ENCODE measurements at regions not wholly inside any gene's neighbourhood (a gene's known extent, or its start where the extent isn't known, plus 50 kb on each side); places are given as distances from the start of the nearest gene placed in this dataset.

- no peaks in the 10 kb centered on the region for H3K27me3 ChIP-seq (ENCODE audit: control insufficient read depth in 2 of 2, insufficient read depth in 2 of 2, low read length in 2 of 2)
- ChIA-PET POLR2A (no interaction called here), CTCF (interaction anchor here (1.0 kb wide), 1 partner anchor 8 kb away, joined by 5 read pairs; no protein-coding TSS in a partner anchor)
- H3K4me3 ChIP-seq (replicated peaks in 1 of 3; ENCODE audit: insufficient read depth in 1 of 3, low read depth in 1 of 3, low read length in 3 of 3) = no peak overlapping the region
- TF ChIP-seq FOS (IDR thresholded peaks at IDR 0.05; ENCODE audit: borderline replicate concordance, insufficient read depth, low read length) (no peak), MAX (IDR thresholded peaks at IDR 0.05; ENCODE audit: insufficient read depth, insufficient read length) (no peak), CTCF (IDR thresholded peaks at IDR 0.05; ENCODE audit: extremely low read depth in 1 of 2, insufficient read depth in 1 of 2, low read depth in 1 of 2, low read length in 2 of 2) (no peak), POLR2AphosphoS5 (IDR thresholded peaks at IDR 0.05; ENCODE audit: insufficient read depth, low read depth, low read length) (no peak)
- no peaks in the 10 kb centered on the region for H3K9me3 ChIP-seq (replicated peaks; ENCODE audit: control insufficient read depth, insufficient read depth, low read length)
- no peak overlapping the region for H3K9ac ChIP-seq (replicated peaks; ENCODE audit: extremely low read depth, insufficient read depth, low read length)
- no peak overlapping the region for H2AFZ ChIP-seq (ENCODE audit: low read depth, low read length)
- no peaks in the 10 kb centered on the region for H3K36me3 ChIP-seq (ENCODE audit: control insufficient read depth in 2 of 2, extremely low read depth in 1 of 2, insufficient read depth in 2 of 2, low read length in 2 of 2)
- no peaks in the 10 kb centered on the region for H3K4me1 ChIP-seq (ENCODE audit: control insufficient read depth, extremely low read depth, insufficient read depth, low read length)
- no peak for DNase-seq (ENCODE audit: low read depth, low spot score)
- intact Hi-C loops (cut with micrococcal nuclease) = no loop called here
- no peaks in the 10 kb centered on the region for H3K9me1 ChIP-seq (replicated peaks; ENCODE audit: control insufficient read depth, extremely low read depth, insufficient read depth, low read length)
- no peak for FAIRE-seq
- H4K20me1 ChIP-seq (replicated peaks; ENCODE audit: control insufficient read depth, extremely low read depth, insufficient read depth, low read length) = no peaks in the 10 kb centered on the region
- no TSS peak for BruUV-seq (replicated peaks)
- dilution Hi-C loops (cut with MboI; ENCODE audit: extremely low pct_ligation_motif_present, low sequenced_read_pairs) = no loop called here
- H3K27ac ChIP-seq (ENCODE audit: insufficient read depth, low read depth, low read length) = no peak overlapping the region
- H3K79me2 ChIP-seq (ENCODE audit: control insufficient read depth, insufficient read depth, low read length) = no peaks in the 10 kb centered on the region
- H3K4me2 ChIP-seq (ENCODE audit: insufficient read depth, low read length) = no peak overlapping the region
These were observed 170.9 kb downstream of the HGF start for GRCh38 chr7:81598951-81599350.

DNA sequence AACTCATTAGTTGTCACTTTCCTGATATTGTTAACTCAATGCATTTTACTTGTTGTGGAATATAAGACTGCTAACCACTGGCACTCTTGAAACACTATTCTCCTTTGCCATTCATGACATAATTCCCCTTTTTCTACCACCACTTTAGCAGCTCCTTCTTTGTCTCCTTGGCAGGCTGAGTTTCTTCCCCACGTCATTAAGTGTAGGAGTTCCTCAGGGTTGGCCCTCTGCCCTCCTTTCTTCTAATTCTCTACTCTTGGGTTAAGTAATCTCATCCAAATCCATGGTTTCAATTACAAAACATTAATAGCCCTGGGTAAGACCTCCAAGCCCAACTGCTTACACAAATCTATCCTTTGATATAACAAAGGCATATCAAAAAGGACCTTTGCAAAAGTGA lies 175.1 kb downstream of the HGF start:
- TF ChIP-seq GATA2 (IDR thresholded peaks at IDR 0.05; ENCODE audit: insufficient read depth, insufficient read length, low read depth, low read length) (no peak), CTCF (IDR thresholded peaks at IDR 0.05; ENCODE audit: extremely low read depth in 1 of 2, insufficient read depth in 1 of 2, low read depth in 1 of 2, low read length in 2 of 2) (no peak), MYC (IDR thresholded peaks at IDR 0.05; ENCODE audit: low read depth, low read length) (no peak), POLR2AphosphoS5 (IDR thresholded peaks at IDR 0.05; ENCODE audit: insufficient read depth, low read depth, low read length) (no peak), POLR2A (IDR thresholded peaks at IDR 0.05; ENCODE audit: low read depth, low read length) (no peak)
- intact Hi-C loops (cut with micrococcal nuclease) = no loop called here
- BruUV-seq (replicated peaks) = no TSS peak

More for the DNA sequence above, 175.1 kb downstream of the HGF start:
- Histone ChIP-seq H3K4me2 (ENCODE audit: insufficient read depth, low read length) (no peak overlapping the region), H3K4me1 (ENCODE audit: control insufficient read depth, extremely low read depth, insufficient read depth, low read length) (no peaks in the 10 kb centered on the region), H3K36me3 (ENCODE audit: control insufficient read depth in 2 of 2, extremely low read depth in 1 of 2, insufficient read depth in 2 of 2, low read length in 2 of 2) (no peaks in the 10 kb centered on the region), H3K9ac (replicated peaks; ENCODE audit: extremely low read depth, insufficient read depth, low read length) (no peak overlapping the region), H3K4me3 (replicated peaks in 1 of 3; ENCODE audit: insufficient read depth in 1 of 3, low read depth in 1 of 3, low read length in 3 of 3) (no peak overlapping the region), H3K27ac (ENCODE audit: insufficient read depth, low read depth, low read length) (no peak overlapping the region), H4K20me1 (replicated peaks; ENCODE audit: control insufficient read depth, extremely low read depth, insufficient read depth, low read length) (no peaks in the 10 kb centered on the region), H2AFZ (ENCODE audit: low read depth, low read length) (no peak overlapping the region), H3K27me3 (ENCODE audit: control insufficient read depth in 2 of 2, insufficient read depth in 2 of 2, low read length in 2 of 2) (no peaks in the 10 kb centered on the region), H3K9me1 (replicated peaks; ENCODE audit: control insufficient read depth, extremely low read depth, insufficient read depth, low read length) (no peaks in the 10 kb centered on the region), H3K9me3 (replicated peaks; ENCODE audit: control insufficient read depth, insufficient read depth, low read length) (no peaks in the 10 kb centered on the region), H3K79me2 (ENCODE audit: control insufficient read depth, insufficient read depth, low read length) (no peaks in the 10 kb centered on the region)
- dilution Hi-C loops (cut with MboI; ENCODE audit: extremely low pct_ligation_motif_present, low sequenced_read_pairs) = no loop called here
- ChIA-PET CTCF (no interaction called here), POLR2A (no interaction called here)
- FAIRE-seq = no peak
- no peak for DNase-seq (ENCODE audit: low read depth, low spot score)
